HepG2 (cell line): ENCODE measurements at regions not wholly inside any gene's neighbourhood (a gene's known extent, or its start where the extent isn't known, plus 50 kb on each side); places are given as distances from the start of the nearest gene placed in this dataset.

Experiments used
- ATAC-seq: fragments of 200-7000 bp; cut with Tn5 transposase; 3 replicates; pipeline ENCODE4 v1.9.1; 2020; ENCODE audit warnings: mild to moderate bottlenecking, moderate library complexity
- BruUV-seq: library from RNA; stranded (reverse); fragments of 400-500 nt; replicated peaks from 2 replicates; lab custom pipeline; 2021; lab: Mats Ljungman, UMichigan
- CTCF ChIA-PET: fragments of 300-600 bp; formaldehyde crosslinking; extraction: SDS; loops from one replicate; lab custom pipeline; 2021; ENCODE audit warnings: low total read pairs, inconsistent platforms, low intra/inter-chr PET ratio; lab: Yijun Ruan, JAX
- POLR2A ChIA-PET: fragments of 350-600 bp; sonication (Branson Sonifier 250); formaldehyde crosslinking; loops from one replicate; lab custom pipeline; 2020; ENCODE audit warnings: antibody characterized with exemption, inconsistent platforms; lab: Yijun Ruan, JAX
- DNase-seq: peaks from one replicate; pipeline ENCODE4 v3.0.0-alpha.2; 2015; ENCODE audit warnings: low spot score
- FAIRE-seq: peaks from 3 replicates; lab custom pipeline; 2011; peaks lifted over from hg19 to GRCh38; lab: Jason Lieb, UNC
- H2AFZ ChIP-seq: one replicate; pipeline ENCODE4 v1.6.1; 2011; ENCODE audit warnings: low read length, inconsistent platforms
- H3K27ac ChIP-seq: fragments of 300-600 bp; 3 replicates; pipeline ENCODE4 v1.8.0; 2011; ENCODE audit warnings: mixed run types, mild to moderate bottlenecking, mixed read lengths, low read length, inconsistent platforms; ENCODE audit not compliant: insufficient read depth; ENCODE audit errors: extremely low read length
- H3K27me3 ChIP-seq, 2 experiments: fragments of 200-600 bp in 1 of 2; 2 replicates in 1 of 2; 3 replicates in 1 of 2; pipeline versions ENCODE4 v1.6.0 to v1.8.0; 2011; ENCODE audit warnings: low read length in 2 of 2, mild to moderate bottlenecking in 2 of 2, moderate library complexity in 2 of 2, inconsistent platforms in 1 of 2; ENCODE audit not compliant: insufficient read depth in 2 of 2, control insufficient read depth in 1 of 2
- H3K36me3 ChIP-seq, 2 experiments: fragments of 200-600 bp in 1 of 2; replicated peaks in 1 of 2; 2 replicates in 1 of 2; 3 replicates in 1 of 2; pipeline versions ENCODE4 v1.5.1 to v1.8.0; 2011; ENCODE audit warnings: low read length in 2 of 2, inconsistent platforms in 1 of 2; ENCODE audit not compliant: insufficient read depth in 2 of 2, control insufficient read depth in 1 of 2
- H3K4me1 ChIP-seq: 2 replicates; pipeline ENCODE4 v1.5.1; 2012; ENCODE audit warnings: low read length, inconsistent platforms; ENCODE audit not compliant: insufficient read depth
- H3K4me2 ChIP-seq: 2 replicates; pipeline ENCODE4 v1.6.0; 2011; ENCODE audit warnings: low read depth, low read length, inconsistent platforms
- H3K4me3 ChIP-seq, 3 experiments: fragments of 200-600 bp in 1 of 3; sonication (generic), shearing (Covaris generic) in 1 of 3; replicated peaks in 1 of 3; 2 replicates each; pipeline ENCODE4 v1.5.1; 2011 to 2016; ENCODE audit warnings: low read length in 3 of 3, inconsistent platforms in 2 of 3, low read depth in 2 of 3, mild to moderate bottlenecking in 2 of 3, control low read depth in 1 of 3, mixed read lengths in 1 of 3; ENCODE audit not compliant: insufficient read depth in 1 of 3
- H3K79me2 ChIP-seq: one replicate; pipeline ENCODE4 v1.6.1; 2011; ENCODE audit warnings: low read length, inconsistent platforms; ENCODE audit not compliant: insufficient read depth
- H3K9ac ChIP-seq: 2 replicates; pipeline ENCODE4 v1.6.0; 2011; ENCODE audit warnings: mild to moderate bottlenecking, low read depth, low read length, inconsistent platforms; ENCODE audit not compliant: insufficient read depth
- H3K9me3 ChIP-seq: 2 replicates; pipeline ENCODE4 v1.5.1; 2012; ENCODE audit warnings: mild to moderate bottlenecking, low read length
- H4K20me1 ChIP-seq: 2 replicates; pipeline ENCODE4 v1.6.0; 2011; ENCODE audit warnings: inconsistent platforms, mild to moderate bottlenecking, low read length, moderate library complexity; ENCODE audit not compliant: insufficient read depth
- CBX5 ChIP-seq: sonication (generic); formaldehyde crosslinking; IDR thresholded peaks from 2 replicates; pipeline ENCODE4 v1.4.0; 2020; ENCODE audit warnings: missing genetic modification reagents, borderline replicate concordance
- FIP1L1 ChIP-seq: fragments of 200-400 bp; formaldehyde crosslinking; IDR thresholded peaks from 2 replicates; pipeline ENCODE4 v1.6.1; 2018; ENCODE audit warnings: low read depth, mild to moderate bottlenecking, low read length, moderate library complexity, borderline replicate concordance; ENCODE audit not compliant: insufficient read depth
- NCOA2 ChIP-seq: sonication (generic); formaldehyde crosslinking; IDR thresholded peaks from 2 replicates; pipeline ENCODE4 v1.8.0; 2022; ENCODE audit warnings: inconsistent platforms
- PPARG ChIP-seq: conservative IDR thresholded peaks from 2 replicates; pipeline ENCODE4 v1.6.1; 2016; ENCODE audit warnings: missing biosample characterization, missing genetic modification reagents
- SNRNP70 ChIP-seq: fragments of 200-400 bp; formaldehyde crosslinking; IDR thresholded peaks from 2 replicates; pipeline ENCODE4 v1.6.1; 2017; ENCODE audit warnings: mild to moderate bottlenecking, low read depth, low read length, moderate library complexity
- TCF7L2 ChIP-seq: IDR thresholded peaks from 2 replicates; pipeline ENCODE4 v1.6.1; 2011; ENCODE audit warnings: mild to moderate bottlenecking, low read depth, low read length, moderate library complexity
- ZBTB8A ChIP-seq: sonication (generic); formaldehyde crosslinking; IDR thresholded peaks from 2 replicates; pipeline ENCODE4 v1.4.0; 2020; ENCODE audit warnings: mild to moderate bottlenecking, low read depth, missing genetic modification reagents, borderline replicate concordance
- ZKSCAN5 ChIP-seq: sonication (generic); formaldehyde crosslinking; IDR thresholded peaks from 2 replicates; pipeline ENCODE4 v1.5.1; 2020; ENCODE audit warnings: mild to moderate bottlenecking, missing genetic modification reagents
- ZKSCAN8 ChIP-seq: IDR thresholded peaks from 2 replicates; pipeline ENCODE4 v1.6.1; 2016; ENCODE audit warnings: borderline replicate concordance, missing genetic modification reagents, missing compliant biosample characterization
- ZNF33B ChIP-seq: sonication (generic); formaldehyde crosslinking; IDR thresholded peaks from 2 replicates; pipeline ENCODE4 v1.5.1; 2020; ENCODE audit warnings: mild to moderate bottlenecking, missing genetic modification reagents
- ZNF501 ChIP-seq: sonication (generic); formaldehyde crosslinking; IDR thresholded peaks from 2 replicates; pipeline ENCODE4 v1.5.1; 2020; ENCODE audit warnings: mild to moderate bottlenecking, moderate library complexity, missing genetic modification reagents
- ZNF761 ChIP-seq: sonication (generic); formaldehyde crosslinking; conservative IDR thresholded peaks from 2 replicates; pipeline ENCODE4 v1.4.0; 2020; ENCODE audit warnings: mild to moderate bottlenecking, missing genetic modification reagents
- ZNF772 ChIP-seq: sonication (generic); formaldehyde crosslinking; IDR thresholded peaks from 2 replicates; pipeline ENCODE4 v1.5.0; 2020; ENCODE audit warnings: mild to moderate bottlenecking, missing genetic modification reagents
- WGBS: methylation state at CpG from one replicate; pipeline ENCODE4 v1.1.6; 2017; ENCODE audit warnings: low lambda C conversion rate; 5-methylcytosine and 5-hydroxymethylcytosine counted together
- in situ Hi-C: cut with HindIII; loops from 2 replicates; pipeline ENCODE4 v1.10.0; 2017; ENCODE audit warnings: low pct_unique_long_range_greater_than_20kb; ENCODE audit not compliant: extremely low pct_ligation_motif_present
- intact Hi-C: fragments of 100-400 bp; cut with micrococcal nuclease; formaldehyde crosslinking; loops from one replicate; pipeline ENCODE4 v1.10.0; 2022; ENCODE audit not compliant: unreplicated experiment
- TF ChIP-seq, protein P1 (sequence below): sonication (generic); formaldehyde crosslinking; IDR thresholded peaks from 2 replicates; pipeline ENCODE4 v1.4.0; 2020; ENCODE audit warnings: mild to moderate bottlenecking, low read depth, missing genetic modification reagents

DNA sequence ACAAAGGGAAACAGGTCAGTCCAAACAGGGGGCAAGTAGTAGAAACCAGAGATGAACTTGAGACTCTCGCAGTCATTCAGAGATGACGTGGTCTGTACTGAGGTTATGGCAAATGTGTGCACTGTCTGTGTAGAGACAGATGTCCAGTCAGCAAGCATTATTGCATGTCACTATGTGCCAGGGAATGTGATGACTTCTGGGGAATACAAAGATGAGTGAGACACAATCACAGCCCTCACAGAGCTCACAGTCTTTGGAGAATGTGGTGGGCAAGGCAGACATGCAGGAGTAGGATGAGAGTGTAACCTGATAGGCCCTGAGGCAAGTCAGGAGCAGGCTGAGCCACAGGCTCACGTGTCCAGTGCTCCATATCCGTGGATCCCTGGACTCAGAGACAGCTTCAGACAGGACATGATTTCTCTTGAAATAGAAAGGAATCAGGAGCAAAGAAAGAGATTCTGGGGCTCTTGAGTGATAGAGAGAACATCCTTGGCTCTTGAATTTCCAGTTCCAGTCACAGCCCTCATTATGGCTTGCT lies 550.7 kb downstream of the ETS1 start:
- WGBS = 0% methylated on average over 4 of the region's 4 CpGs
- ChIA-PET CTCF (no interaction called here), POLR2A (no interaction called here)
- H2AFZ ChIP-seq = no peak overlapping the region
- no peak for TF ChIP-seq ZKSCAN5 (CRISPR knock-in tag)
- TF ChIP-seq CBX5 (CRISPR knock-in tag) = no peak
- no peak for TF ChIP-seq SNRNP70
- no peak for TF ChIP-seq ZNF761 (CRISPR knock-in tag)
- no peak for TF ChIP-seq ZKSCAN8
- no peak for TF ChIP-seq NCOA2
- no peak for TF ChIP-seq ZNF501 (CRISPR knock-in tag)
- TF ChIP-seq ZNF772 = no peak
- TF ChIP-seq, protein P1, sequence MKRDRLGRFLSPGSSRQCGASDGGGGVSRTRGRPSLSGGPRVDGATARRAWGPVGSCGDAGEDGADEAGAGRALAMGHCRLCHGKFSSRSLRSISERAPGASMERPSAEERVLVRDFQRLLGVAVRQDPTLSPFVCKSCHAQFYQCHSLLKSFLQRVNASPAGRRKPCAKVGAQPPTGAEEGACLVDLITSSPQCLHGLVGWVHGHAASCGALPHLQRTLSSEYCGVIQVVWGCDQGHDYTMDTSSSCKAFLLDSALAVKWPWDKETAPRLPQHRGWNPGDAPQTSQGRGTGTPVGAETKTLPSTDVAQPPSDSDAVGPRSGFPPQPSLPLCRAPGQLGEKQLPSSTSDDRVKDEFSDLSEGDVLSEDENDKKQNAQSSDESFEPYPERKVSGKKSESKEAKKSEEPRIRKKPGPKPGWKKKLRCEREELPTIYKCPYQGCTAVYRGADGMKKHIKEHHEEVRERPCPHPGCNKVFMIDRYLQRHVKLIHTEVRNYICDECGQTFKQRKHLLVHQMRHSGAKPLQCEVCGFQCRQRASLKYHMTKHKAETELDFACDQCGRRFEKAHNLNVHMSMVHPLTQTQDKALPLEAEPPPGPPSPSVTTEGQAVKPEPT (CRISPR knock-in tag) = no peak
- TF ChIP-seq PPARG (CRISPR knock-in tag) = no peak
- TF ChIP-seq ZBTB8A (CRISPR knock-in tag) = no peak
- no peak for TF ChIP-seq FIP1L1
- TF ChIP-seq ZNF33B (CRISPR knock-in tag) = no peak
- no peak for TF ChIP-seq TCF7L2
- TF ChIP-seq, all 625 proteins: peak for 0
- no peak overlapping the region for H3K4me3 ChIP-seq
- no peaks in the 10 kb centered on the region; a peak in 2 of 5 replicates for H3K27me3 ChIP-seq
- DNase-seq (no peak), FAIRE-seq (no peak), ATAC-seq (no peak)
- BruUV-seq = no TSS peak
- H3K79me2 ChIP-seq = no peaks in the 10 kb centered on the region
- H3K4me2 ChIP-seq = no peak overlapping the region
- H3K4me1 ChIP-seq = no peaks in the 10 kb centered on the region
- H3K9me3 ChIP-seq = no peaks in the 10 kb centered on the region
- H4K20me1 ChIP-seq = no peaks in the 10 kb centered on the region
- no peak overlapping the region for H3K27ac ChIP-seq
- no peak overlapping the region for H3K9ac ChIP-seq
- H3K36me3 ChIP-seq = no peaks in the 10 kb centered on the region
- in situ Hi-C loops (no loop called here), intact Hi-C loops (no loop called here)
